ENCODE measurements at regions not wholly inside any gene's neighbourhood (a gene's known extent, or its start where the extent isn't known, plus 50 kb on each side); places are given as distances from the start of the nearest gene placed in this dataset.

- TF ChIP-seq GATA2 (IDR thresholded peaks at IDR 0.05; ENCODE audit: low read depth, low read length) (no peak), GATA3 (IDR thresholded peaks at IDR 0.05; ENCODE audit: low read depth, low read length) (no peak)
Measured at GRCh38 chr21:35938446-35938845, 121.9 kb downstream of the SETD4 start.

Data from SH-SY5Y (cell line).